NCI-H1048 (cell line): ENCODE measurements at regions not wholly inside any gene's neighbourhood (a gene's known extent, or its start where the extent isn't known, plus 50 kb on each side); places are given as distances from the start of the nearest gene placed in this dataset.
A peak's percentile ranks its signal among the peaks of the same experiment; 100 is the strongest.
"Not testable (repeated sequence)": the region's sequence is repeated elsewhere in the genome, so short reads cannot be mapped to it uniquely, and the experiment has no call there.

Source experiments
- DNase-seq: peaks from one replicate; lab custom pipeline; 2025; lab: John Stamatoyannopoulos, UW

DNA sequence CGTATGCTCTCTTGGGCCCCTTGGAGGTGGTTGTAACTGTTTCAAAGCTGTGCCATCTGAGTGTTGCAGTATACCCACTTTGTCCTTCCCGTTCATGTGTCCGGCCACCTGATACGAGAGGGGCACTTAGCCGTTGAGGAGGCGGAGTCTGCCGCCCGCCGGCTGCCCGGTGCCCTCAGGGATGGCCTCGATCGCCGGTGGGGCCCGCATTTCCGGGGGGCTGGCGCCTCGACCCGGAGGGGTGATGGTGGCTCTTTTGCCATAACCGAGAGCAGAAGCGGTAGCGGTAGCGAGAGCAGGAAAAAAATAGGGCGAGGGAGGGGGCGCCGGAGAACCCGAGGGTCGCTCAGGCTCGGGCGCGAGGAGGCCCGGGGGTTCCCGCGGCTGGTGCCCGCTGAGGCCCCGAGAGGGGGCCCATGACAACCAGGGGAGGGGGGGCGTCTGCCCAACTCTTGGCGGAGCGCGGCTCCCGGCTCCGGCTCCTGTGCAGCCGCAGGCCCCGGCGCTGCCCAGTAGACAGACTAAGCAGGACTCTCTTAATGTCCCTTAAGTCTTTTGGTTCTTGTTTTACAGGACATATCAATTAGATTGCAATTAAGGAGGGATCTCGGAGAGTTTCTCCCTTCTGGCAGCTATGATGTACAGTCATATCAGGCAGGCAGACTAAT is 342.7 kb upstream of the SGCG start:
- no peak for DNase-seq

DNA sequence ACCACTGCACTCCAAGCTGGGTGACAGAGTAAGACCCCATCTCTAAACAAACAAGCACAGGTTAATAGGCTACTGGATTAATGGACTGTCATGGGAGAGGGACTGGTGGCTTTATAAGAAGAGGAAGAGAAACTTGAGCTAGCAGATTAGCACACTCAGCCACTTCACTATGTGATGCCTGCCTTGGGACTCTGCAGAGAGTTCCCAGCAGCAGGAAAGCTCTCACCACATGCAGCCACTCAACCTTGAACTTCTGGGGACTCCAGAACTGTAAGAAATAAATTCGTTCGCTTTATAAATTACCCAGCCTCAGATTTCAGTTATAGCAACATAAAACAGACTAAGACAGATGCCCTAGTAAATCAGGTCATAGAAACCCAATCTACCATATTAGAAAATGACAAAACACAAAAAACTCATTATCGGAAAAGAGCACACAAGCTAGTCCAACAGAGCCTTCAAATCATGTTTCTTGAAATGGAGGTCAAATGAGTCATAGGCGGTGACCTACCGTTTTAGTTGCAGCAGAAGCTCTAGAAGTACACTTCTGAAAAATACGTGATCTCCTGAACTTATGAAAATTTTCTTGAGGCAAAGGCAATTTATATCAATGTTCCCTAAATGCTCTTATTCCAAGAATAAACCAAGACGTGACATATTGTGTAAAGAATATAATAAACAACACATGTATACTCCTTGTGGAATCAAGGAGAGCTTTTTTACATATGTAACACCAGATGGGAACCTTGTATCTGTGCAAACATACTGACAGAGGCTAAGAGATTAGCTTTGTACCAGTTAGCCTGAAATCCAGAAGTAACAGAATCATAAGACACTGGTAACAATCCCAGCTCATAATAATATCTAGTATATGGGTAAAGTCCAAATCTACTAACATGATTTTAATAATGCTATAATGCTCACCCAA is 340.9 kb upstream of the SGCG start:
- no peak for DNase-seq

DNA sequence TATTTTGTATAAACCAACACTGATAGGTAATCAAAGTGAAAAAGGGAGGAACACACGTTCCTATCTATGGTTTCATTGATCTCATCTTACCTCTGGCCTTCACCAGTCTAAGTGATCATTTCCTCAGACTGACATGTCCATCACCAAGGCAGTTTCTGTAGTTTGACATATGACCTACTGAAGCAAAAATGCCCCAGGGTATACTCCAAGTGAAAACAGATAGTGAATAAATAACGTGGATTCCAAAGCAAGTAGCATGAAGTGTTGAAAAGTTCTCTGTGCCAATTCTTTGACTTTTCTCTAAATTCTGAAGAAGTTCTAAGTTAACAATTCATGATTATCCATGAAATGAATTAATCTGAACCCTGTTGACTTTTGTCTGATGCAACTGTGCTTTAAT is 334.2 kb upstream of the SGCG start:
- no peak for DNase-seq

DNA sequence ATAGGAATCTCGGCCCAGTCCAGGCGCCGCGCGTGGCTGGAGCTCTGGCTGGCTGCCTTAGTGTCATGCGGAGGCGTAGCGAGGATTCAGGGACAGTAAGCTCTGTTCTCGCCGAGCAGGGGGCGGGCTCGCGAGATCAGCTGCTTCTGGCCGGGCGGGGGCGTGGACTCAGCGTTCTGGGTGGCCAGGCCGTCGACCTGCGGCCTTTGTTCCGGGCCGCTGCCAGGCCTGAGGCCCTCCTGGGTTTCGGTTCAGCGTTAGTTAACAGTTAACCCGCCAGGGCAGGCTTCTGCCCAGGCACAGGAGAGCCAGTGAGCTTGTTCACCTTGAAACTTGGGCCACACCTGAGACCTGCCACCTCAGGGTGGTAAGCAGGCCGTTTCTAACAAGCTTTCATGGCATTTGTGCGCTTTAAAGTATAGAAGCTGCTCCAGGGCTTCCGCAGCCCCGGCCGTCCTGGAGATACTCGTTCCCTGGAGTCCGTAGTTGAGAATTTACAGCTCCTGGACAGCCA is 332.2 kb upstream of the SGCG start:
- no peak for DNase-seq

DNA sequence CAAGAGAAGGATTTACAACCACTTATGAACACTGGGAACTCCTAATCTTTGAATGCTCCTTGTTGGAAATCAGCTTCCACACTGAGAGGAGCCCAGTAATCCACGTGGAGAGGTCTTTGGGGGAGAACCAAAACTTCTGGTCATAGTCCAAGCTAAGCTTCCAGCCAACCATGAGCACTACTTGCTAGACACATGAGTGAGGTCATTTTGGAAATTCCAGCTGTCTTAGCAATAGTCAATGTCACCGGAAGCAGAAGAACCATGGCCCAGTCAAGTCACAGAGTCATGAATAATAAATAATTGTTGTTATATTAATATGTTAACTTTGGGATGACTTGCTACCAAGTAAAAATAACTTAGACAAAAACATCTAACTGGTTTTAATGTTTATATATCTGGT is 324.9 kb upstream of the SGCG start:
- DNase-seq: no peak

DNA sequence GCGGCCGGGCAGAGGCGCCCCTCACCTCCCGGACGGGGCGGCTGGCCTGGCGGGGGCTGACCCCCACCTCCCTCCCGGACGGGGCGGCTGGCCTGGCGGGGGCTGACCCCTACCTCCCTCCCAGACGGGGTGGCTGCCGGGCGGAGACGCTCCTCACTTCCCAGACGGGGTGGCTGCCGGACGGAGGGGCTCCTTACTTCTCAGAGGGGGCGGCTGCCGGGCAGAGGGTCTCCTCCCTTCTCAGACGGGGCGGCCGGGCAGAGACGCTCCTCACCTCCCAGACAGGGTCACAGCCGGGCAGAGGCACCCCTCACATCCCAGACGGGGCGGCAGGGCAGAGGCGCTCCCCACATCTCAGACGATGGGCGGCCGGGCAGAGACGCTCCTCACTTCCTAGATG is 321.8 kb upstream of the SGCG start:
- DNase-seq: not testable (repeated sequence)

DNA sequence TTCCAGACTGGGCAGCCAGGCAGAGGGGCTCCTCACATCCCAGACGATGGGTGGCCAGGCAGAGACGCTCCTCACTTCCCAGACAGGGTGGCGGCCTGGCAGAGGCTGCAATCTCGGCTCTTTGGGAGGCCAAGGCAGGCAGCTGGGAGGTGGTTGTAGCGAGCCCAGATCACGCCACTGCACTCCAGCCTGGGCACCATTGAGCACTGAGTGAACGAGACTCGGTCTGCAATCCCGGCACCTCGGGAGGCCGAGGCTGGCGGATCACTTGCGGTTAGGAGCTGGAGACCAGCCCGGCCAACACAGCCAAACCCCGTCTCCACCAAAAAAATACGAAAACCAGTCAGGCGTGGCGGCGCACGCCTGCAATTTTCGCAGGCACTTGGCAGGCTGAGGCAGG is 321.4 kb upstream of the SGCG start:
- DNase-seq: not testable (repeated sequence)

DNA sequence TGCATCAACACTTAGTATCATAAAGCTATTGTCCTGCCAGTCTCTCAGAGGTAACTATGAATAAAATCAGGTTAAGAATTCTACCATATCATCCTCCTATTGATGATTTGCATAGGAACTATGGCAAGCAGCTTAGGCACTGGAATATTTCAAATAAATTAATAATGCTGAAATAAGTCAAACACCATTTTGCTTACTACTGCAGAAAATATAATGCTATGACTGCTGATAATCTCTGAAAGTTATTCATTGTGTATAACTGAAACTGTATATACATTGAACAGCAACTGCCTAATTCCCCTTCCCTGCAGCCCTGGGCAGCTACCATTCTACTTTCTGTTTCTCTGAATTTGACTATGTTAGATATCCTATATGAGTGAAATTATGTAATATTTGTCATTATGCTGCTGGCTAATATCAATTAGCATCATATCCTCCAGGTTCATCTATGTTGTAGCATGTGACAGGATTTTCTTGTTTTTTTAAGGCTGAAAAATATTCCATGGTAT is 318.8 kb upstream of the SGCG start:
- no peak for DNase-seq

DNA sequence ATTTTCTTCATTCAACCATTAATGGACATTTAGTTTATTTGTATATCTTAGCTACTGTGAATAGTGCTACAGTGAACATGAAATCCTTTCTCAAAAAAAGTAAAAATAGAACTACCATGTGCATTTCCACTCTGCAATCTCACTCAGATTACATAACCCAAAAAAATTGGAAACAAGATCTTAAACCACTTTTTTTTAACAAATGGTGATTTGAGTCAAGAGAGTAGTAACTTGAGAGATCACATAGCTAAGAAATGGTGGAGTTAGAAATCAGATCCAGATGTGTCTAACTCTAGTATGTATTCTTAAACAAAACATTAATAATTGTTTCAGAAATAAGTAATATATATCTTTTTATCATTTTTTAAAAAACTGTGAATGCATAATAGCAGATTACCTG is 318.3 kb upstream of the SGCG start:
- DNase-seq: no peak

DNA sequence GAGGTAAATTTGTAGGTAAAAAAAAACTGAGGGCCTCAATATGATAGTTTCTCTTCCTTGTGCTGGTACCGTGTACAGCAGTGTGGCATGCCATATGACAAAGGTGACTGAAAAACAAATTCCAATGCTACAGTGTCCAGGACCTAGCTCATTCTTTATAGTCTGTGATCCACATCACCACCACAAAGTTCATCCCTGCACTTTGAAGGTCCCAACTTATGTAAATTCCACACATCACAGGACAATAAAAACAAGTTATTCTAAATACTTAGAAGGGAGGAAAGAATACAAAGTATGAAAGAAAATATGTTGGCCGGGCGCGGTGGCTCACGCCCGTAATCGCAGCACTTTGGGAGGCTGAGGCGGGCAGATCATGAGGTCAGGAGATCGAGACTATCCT is 314.6 kb upstream of the SGCG start:
- no peak for DNase-seq

DNA sequence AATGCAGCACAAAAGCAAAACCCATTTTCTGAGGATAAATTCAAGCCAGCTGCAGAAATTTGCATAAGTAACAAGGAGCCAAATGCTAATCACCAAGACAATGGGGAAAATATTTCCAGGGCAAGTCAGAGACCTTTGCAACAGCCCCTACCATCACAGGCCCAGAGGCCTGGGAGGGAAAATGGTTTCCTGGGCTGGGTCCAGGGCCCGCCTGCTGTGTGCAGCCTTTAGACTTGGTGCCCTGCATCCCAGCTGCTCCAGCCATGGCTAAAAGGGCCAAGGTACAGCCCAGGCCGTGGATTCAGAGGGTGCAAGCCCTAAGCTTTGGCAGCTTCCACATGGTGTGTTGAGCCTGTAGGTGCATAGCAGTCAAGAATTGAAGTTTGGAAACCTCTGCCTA is 309.5 kb upstream of the SGCG start:
- no peak for DNase-seq

DNA sequence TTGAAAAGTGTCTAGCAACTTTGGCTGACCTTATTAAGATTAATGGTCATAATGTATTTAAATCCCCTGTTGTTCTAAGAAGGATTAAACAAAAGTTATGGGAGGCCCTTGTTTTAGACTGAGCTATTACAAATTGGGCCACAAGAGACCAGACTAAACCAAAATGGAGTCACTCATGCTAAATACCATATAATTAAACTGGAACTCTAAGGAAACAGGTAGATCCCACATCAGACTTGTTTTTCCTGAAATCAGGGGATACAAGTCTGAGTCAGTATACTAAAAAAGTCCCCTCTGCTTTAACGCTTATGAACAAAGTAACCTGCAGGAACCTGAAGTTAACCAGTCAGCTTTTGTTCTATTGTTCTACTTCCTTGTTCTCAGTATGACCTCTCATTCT is 305.9 kb upstream of the SGCG start:
- DNase-seq: no peak

DNA sequence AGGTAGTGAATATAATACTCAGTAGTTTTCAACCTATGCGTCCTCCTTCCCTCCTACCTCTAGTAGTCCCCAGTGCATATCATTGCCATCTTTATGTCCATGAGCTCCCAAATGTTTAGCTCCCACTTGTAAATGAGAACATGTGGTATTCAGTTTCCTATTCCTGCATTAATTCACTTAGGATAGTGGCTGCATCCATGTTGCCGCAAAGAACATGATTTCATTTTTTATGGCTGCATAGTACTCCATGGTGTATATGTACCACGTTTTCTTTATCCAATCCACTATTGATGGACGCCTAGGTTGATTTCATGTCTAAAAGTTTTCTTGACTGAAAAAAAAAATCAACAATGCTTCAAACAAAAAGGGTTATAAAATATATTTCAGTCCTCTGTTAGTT is 303.4 kb upstream of the SGCG start:
- DNase-seq: no peak

DNA sequence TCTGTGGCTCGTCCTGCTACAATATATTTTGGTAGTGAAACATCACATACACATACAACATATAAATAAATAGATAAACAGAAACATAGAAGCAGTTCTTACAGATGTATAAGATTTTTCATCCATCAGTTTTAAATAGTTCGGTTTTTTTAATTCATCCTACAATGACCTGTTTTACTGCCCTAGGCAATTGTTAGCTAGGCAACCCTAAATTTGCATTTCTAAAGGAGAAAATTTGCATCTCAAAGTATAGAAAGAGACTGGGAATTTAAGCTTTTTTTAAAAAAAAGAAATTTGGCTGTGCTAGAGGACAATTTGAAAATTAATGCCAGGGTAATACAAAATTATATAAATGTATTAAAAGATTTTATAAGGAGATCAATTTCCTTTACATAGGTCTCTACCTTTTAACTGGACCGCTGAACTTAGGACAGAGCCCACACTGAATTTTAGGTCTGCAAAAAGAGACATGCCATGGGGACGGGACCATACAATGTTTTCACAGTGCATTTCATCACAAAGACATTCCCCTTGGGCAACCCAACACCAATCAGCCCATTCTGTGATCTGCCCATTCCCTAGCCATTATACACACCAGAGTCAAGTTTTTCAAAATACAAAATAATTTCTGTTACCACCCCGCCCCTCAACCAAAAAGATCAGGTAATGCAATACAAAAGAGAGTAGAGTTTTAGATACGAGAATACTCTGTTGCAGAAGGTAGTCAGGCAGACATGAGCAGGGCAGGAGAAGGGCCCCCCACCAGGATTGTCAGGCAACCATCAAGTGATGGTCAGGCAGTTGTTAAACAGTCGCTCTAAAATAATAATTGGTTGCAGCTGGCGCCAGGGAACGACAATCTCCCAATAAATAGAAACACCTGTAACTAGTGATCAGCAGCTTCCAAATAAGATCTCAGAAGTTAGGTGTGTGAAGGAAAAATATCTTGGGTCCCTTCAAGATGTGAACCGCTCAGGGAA is 299.7 kb upstream of the SGCG start:
- peak; percentile 72 for DNase-seq

DNA sequence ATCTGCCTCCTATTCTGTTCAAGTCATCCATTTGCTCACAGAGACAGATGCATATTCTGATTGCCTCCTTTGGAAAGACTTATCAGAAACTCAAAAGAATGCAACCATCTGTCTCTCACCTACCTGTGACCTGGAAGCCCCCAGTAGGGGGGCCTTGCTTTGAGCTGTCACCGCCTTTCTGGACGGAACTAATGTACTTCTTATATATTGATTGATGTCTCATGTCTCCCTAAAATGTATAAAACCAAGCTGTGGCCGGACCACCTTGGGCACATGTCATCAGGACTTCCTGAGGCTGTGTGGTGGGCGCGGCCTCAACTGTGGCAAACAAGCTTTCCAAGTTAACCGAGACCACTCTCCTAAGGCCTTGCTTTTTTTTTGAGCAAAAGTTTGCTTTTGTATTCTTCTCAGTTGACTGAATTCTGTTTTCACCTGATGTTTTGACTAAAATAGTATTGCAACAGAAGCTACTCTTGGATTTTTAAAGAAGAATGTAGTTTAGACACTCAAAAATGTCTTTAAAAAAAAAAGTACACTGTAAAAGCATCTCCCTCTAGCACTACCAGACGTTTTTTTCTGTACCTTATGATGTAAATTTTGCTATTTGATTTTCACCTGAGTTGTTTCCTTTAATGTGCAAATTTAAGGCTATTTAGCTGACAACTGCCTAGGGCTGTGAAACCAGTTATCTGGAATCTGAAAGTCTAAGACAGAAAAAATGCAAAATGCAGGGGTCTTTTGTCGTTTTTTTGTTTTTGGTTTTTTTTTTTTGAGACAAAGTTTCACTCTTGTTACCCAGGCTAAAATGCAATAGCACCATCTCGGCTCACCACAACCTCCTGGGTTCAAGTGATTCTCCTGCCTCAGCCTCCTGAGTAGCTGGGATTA is 298.8 kb upstream of the SGCG start:
- DNase-seq: peak; percentile 47

DNA sequence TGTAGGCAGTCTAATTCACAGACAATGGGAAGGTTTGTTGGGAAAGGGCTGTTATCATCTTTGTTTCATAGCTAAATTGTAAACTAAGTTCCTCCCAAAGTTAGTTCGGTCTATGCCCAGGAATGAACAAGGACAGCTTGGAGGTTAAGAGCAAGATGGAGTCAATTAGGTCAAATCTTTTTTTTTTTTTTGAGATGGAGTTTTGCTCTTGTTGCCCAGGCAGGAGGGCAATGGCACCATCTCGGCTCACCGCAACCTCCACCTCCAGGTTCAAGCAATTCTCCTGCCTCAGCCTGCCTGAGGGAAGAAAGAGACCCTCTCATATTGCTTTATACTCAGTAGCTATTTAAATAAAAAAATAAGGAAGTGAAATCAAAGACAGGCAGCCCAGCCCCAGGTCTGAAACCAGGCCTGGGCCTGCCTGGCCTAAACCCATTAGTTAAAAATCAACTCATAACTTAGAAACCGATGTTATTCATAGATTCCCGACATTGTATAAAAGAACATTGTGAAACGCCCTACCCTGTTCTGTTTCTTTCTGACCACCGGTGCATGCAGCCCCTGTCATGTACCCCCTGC is 297.4 kb upstream of the SGCG start:
- no peak for DNase-seq

DNA sequence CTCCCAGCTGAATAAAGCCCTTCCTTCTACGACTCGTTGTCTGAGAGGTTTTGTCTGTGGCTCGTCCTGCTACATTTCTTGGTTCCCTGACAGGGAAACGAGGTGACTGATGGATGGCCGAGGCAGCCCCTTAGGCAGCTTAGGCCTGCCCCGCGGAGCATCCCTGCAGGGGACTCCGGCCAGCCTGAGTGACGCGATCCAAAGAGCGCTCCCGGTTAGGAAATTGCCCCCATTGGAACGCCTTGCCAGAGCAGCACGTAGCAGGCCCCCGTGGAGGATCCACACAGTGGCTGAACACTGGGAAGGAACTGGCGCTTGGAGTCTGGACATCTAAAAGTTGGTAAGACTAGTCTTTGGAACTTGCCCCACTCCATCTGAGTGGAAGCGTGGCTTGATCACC is 296.8 kb upstream of the SGCG start:
- DNase-seq: no peak

DNA sequence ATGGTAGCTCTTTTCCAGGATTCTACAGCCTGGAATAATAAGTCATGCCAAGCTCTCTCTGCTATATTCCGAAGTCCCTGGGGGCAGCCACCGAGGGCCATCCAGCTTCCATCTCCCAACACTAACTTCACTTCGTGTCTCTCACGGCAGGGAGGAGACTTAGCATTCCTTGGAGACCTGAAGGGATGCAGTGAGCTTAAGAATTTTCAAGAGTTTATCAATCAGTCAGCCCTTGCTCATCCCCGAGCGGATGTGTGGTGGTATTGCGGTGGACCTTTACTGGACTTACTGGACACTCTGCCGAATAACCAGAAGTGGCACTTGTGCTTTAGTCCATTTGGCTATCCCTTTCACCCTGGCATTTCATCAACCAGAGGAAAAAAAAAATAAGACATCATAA is 294.7 kb upstream of the SGCG start:
- DNase-seq: not testable (repeated sequence)

DNA sequence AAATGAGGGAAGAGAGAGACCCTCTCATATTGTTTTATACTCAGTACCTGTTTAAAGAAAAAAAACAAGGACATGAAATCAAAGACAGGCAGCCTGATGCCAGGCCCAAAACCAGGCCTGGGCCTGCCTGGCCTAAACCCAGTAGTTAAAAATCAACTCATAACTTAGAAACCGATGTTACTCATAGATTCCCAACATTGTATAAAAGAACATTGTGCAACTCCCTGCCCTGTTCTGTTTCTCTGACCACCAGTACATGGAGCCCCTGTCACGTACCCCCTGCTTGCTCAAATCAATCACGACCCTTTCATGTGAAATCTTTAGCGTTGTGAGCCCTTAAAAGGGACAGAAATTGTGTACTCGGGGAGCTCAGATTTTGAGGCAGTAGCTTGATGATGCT is 291.4 kb upstream of the SGCG start:
- not testable (repeated sequence) for DNase-seq

DNA sequence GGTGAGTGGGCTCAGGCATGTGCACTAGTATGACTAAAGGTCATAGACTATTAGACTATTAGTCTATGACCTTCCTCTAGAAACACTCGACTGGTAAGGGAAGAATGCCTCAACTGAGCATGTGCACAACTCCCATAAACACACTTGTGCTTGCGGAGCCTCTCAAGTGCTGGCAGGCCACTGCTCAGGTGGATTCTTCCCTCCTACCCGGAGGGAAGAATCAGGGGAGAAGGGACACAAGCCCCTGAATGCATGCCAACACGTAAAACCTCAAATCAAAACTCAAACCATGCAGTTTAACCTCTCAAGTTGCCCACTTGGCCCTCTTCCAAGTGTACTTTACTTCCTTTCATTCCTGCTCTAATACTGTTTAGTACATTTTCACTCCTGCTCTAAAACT is 287.6 kb upstream of the SGCG start:
- DNase-seq: no peak

DNA sequence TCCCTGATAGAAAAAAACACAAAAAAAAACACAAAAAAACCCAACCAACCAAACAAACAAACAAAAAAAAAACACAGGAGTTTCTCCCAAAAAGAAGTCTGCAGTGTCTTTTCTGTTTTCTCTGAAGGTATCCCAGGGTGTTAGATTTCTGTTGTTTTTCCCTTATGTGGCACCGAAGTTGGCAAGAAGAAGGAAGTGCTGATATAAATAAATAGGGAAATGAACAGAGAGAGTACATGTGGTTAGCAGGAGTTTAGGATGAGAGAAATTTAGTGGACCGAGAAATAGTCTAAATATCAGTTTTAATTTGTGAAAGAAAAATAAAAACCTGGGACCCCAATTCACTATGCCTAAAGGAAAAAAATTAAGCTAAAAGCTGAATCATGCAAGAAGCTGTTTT is 287.0 kb upstream of the SGCG start:
- no peak for DNase-seq
